ENCODE measurements at regions not wholly inside any gene's neighbourhood (a gene's known extent, or its start where the extent isn't known, plus 50 kb on each side); places are given as distances from the start of the nearest gene placed in this dataset.

DNA sequence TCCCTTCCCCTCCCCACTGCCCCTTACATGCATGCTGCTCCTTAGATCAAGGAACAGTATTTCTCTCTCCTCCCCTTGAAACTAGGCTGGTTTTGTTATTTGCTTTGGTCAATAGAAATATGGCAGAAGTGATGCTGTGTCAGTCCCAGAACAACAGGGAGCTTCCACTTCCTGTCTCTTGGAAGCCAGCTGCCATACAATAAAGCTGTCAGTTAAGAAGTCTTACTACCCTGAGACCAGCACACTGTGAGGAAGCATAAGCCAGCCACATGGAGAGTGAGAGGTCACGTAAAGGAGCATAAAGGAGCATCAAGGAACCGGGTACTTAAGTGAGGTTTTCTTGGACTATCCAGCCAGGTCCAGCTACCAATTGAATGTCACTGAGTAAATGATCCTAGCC is 126.6 kb downstream of the NOL4 start (continued):
- TF ChIP-seq CREB1 (CRISPR knock-in tag; IDR thresholded peaks at IDR 0.05; ENCODE audit: low read depth) (no peak), REST (IDR thresholded peaks at IDR 0.05; ENCODE audit: unreplicated experiment) (no peak), STAT1 (IDR thresholded peaks at IDR 0.05; ENCODE audit: unreplicated experiment) (no peak), EZH2phosphoT487 (IDR thresholded peaks at IDR 0.05; ENCODE audit: unreplicated experiment) (no peak), ZNF114 (CRISPR knock-in tag; IDR thresholded peaks at IDR 0.05) (no peak), ZNF331 (CRISPR knock-in tag; IDR thresholded peaks at IDR 0.05; ENCODE audit: low read depth) (no peak)
- TF ChIP-seq, protein P1, sequence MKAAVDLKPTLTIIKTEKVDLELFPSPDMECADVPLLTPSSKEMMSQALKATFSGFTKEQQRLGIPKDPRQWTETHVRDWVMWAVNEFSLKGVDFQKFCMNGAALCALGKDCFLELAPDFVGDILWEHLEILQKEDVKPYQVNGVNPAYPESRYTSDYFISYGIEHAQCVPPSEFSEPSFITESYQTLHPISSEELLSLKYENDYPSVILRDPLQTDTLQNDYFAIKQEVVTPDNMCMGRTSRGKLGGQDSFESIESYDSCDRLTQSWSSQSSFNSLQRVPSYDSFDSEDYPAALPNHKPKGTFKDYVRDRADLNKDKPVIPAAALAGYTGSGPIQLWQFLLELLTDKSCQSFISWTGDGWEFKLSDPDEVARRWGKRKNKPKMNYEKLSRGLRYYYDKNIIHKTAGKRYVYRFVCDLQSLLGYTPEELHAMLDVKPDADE (IDR thresholded peaks at IDR 0.05): no peak

DNA sequence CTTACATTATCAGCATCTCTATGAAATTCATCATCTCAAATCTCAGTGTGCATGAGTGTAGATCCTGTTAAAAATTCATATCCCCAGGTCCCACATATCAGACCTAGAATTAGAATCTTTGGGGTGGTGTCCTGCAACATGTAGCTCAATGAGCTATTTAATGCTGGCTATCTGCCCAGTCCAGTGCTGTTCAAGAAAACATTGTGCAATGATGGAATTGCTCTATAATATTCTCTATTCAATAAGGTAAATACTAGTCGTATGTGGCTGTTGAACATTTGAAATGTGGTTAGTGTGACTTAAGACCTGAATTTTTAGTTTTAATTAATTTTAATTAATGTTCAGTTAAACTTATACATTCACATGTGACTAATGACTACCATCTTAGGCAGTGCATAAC is 127.4 kb downstream of the NOL4 start:
- Histone ChIP-seq H3K79me2 (replicated peaks; ENCODE audit: insufficient read depth) (no peaks in the 10 kb centered on the region), H3K27ac (ENCODE audit: low read depth) (no peak overlapping the region), H3F3A (replicated peaks; ENCODE audit: low read depth) (no peaks in the 10 kb centered on the region), H4K20me1 (replicated peaks; ENCODE audit: insufficient read depth) (no peaks in the 10 kb centered on the region), H3K36me3 (ENCODE audit: insufficient read depth) (no peaks in the 10 kb centered on the region), H2AFZ (no peak overlapping the region), H3K9me2 (ENCODE audit: insufficient read depth) (no peaks in the 10 kb centered on the region; the same call in 1 of the 2 replicates), H3K4me2 (no peak overlapping the region), H3K4me3 (no peak overlapping the region), H3K27me3 (ENCODE audit: insufficient read depth) (no peaks in the 10 kb centered on the region), H3K4me1 (ENCODE audit: insufficient read depth) (no peaks in the 10 kb centered on the region)
- H3K4me1 Mint-ChIP-seq: peaks cover 3% of the 10 kb centered on the region; the same call in 1 of the 3 replicates
- no peaks in the 10 kb centered on the region for H3K27me3 Mint-ChIP-seq (ENCODE audit: insufficient read depth, low read depth, poor library complexity)
- H3K36me3 Mint-ChIP-seq (ENCODE audit: low read depth): no peaks in the 10 kb centered on the region
- ATAC-seq (no peak), DNase-seq (ENCODE audit: low spot score) (no peak)
- TF ChIP-seq JUNB (IDR thresholded peaks at IDR 0.05; ENCODE audit: unreplicated experiment) (no peak), CREB1 (CRISPR knock-in tag; IDR thresholded peaks at IDR 0.05; ENCODE audit: low read depth) (no peak), EZH2phosphoT487 (IDR thresholded peaks at IDR 0.05; ENCODE audit: unreplicated experiment) (no peak), NANOG (IDR thresholded peaks at IDR 0.05; ENCODE audit: borderline replicate concordance) (no peak)
- H3K9me3 Mint-ChIP-seq: no peaks in the 10 kb centered on the region
- H3K27ac Mint-ChIP-seq: no peak overlapping the region
- H3K4me3 Mint-ChIP-seq: no peak overlapping the region

DNA sequence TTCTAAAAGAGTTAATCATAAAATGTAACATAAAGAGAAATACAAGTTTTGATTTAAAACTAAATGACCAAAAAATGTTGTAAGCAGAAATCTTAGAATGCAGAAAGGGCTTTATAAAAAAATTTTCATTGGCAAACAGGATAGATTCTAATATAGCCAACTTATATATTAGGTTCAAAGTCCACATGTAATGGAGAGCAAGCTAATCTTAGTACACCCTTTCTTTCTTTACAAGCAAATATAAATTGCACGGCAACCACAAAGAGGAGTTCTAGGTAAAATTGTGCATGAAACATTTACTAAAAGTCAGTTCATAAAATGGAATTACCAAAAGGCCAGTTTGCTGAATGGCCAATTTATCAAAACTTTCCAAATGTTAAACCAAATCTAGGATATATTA is 130.6 kb downstream of the NOL4 start:
- Histone ChIP-seq H3K79me2 (replicated peaks; ENCODE audit: insufficient read depth) (no peaks in the 10 kb centered on the region), H3K4me2 (no peak overlapping the region), H3K27ac (ENCODE audit: low read depth) (no peak overlapping the region), H2AFZ (no peak overlapping the region), H4K20me1 (replicated peaks; ENCODE audit: insufficient read depth) (no peaks in the 10 kb centered on the region), H3K4me1 (ENCODE audit: insufficient read depth) (no peaks in the 10 kb centered on the region), H3K4me3 (no peak overlapping the region), H3K9me2 (ENCODE audit: insufficient read depth) (no peaks in the 10 kb centered on the region), H3K27me3 (ENCODE audit: insufficient read depth) (no peaks in the 10 kb centered on the region), H3K36me3 (ENCODE audit: insufficient read depth) (no peaks in the 10 kb centered on the region), H3F3A (replicated peaks; ENCODE audit: low read depth) (no peaks in the 10 kb centered on the region)
- no peak overlapping the region for H3K4me3 Mint-ChIP-seq
- no peaks in the 10 kb centered on the region for H3K9me3 Mint-ChIP-seq
- no peak for DNase-seq (ENCODE audit: low spot score)
- peaks cover 3% of the 10 kb centered on the region; the same call in 1 of the 3 replicates for H3K4me1 Mint-ChIP-seq
- H3K27ac Mint-ChIP-seq: no peak overlapping the region
- no peak for ATAC-seq
- no peaks in the 10 kb centered on the region for H3K27me3 Mint-ChIP-seq (ENCODE audit: insufficient read depth, low read depth, poor library complexity)
- no peaks in the 10 kb centered on the region for H3K36me3 Mint-ChIP-seq (ENCODE audit: low read depth)
- TF ChIP-seq CREB1 (CRISPR knock-in tag; IDR thresholded peaks at IDR 0.05; ENCODE audit: low read depth) (no peak), STAT1 (IDR thresholded peaks at IDR 0.05; ENCODE audit: unreplicated experiment) (no peak), ZNF114 (CRISPR knock-in tag; IDR thresholded peaks at IDR 0.05) (no peak), EZH2 (IDR thresholded peaks at IDR 0.05; ENCODE audit: low read depth, unreplicated experiment) (no peak), JUNB (IDR thresholded peaks at IDR 0.05; ENCODE audit: unreplicated experiment) (no peak), REST (IDR thresholded peaks at IDR 0.05; ENCODE audit: unreplicated experiment) (no peak), ZNF331 (CRISPR knock-in tag; IDR thresholded peaks at IDR 0.05; ENCODE audit: low read depth) (no peak)
- TF ChIP-seq, protein P1 (IDR thresholded peaks at IDR 0.05): no peak

Data from GM23338 (cell line).